ENCODE measurements at regions not wholly inside any gene's neighbourhood (a gene's known extent, or its start where the extent isn't known, plus 50 kb on each side); places are given as distances from the start of the nearest gene placed in this dataset.

- TF ChIP-seq EZH2 (IDR thresholded peaks at IDR 0.05) (no peak), POLR2AphosphoS5 (IDR thresholded peaks at IDR 0.05; ENCODE audit: borderline replicate concordance, low read depth, low read length) (no peak)
Observed at GRCh38 chr6:156511051-156511450, 266.1 kb upstream of the ARID1B start.

All from SK-N-MC (cell line).